GM23338 (cell line): ENCODE measurements at regions not wholly inside any gene's neighbourhood (a gene's known extent, or its start where the extent isn't known, plus 50 kb on each side); places are given as distances from the start of the nearest gene placed in this dataset.
A peak's percentile ranks its signal among the peaks of the same experiment; 100 is the strongest.

Experiments
- ATAC-seq: fragments of 200-7000 bp; cut with Tn5 transposase; 3 replicates; pipeline ENCODE4 v1.9.1; 2020
- DNase-seq: peaks from one replicate; pipeline ENCODE4 v3.0.0-alpha.2; 2015; ENCODE audit warnings: low spot score
- H2AFZ ChIP-seq: fragments of 200-600 bp; sonication (generic); 2 replicates; pipeline ENCODE4 v1.8.0; 2016; ENCODE audit warnings: antibody characterized with exemption, mild to moderate bottlenecking, moderate library complexity
- H3F3A ChIP-seq: fragments of 200-600 bp; sonication (generic); replicated peaks from 2 replicates; pipeline ENCODE4 v1.8.0; 2017; ENCODE audit warnings: antibody characterized with exemption, mixed run types, low read depth
- H3K27ac ChIP-seq: fragments of 200-600 bp; sonication (generic); 2 replicates; pipeline ENCODE4 v1.6.1; 2016; ENCODE audit warnings: low read depth
- H3K27me3 ChIP-seq: fragments of 200-600 bp; sonication (generic); 2 replicates; pipeline ENCODE4 v1.8.0; 2016; ENCODE audit warnings: mild to moderate bottlenecking, mixed run types, moderate library complexity; ENCODE audit not compliant: insufficient read depth
- H3K36me3 ChIP-seq: fragments of 200-600 bp; sonication (generic); 2 replicates; pipeline ENCODE4 v1.8.0; 2016; ENCODE audit warnings: mild to moderate bottlenecking; ENCODE audit not compliant: insufficient read depth
- H3K4me1 ChIP-seq: fragments of 200-600 bp; sonication (generic); 2 replicates; pipeline ENCODE4 v1.8.0; 2016; ENCODE audit warnings: mild to moderate bottlenecking, moderate library complexity; ENCODE audit not compliant: insufficient read depth
- H3K4me2 ChIP-seq: fragments of 200-600 bp; sonication (generic); 2 replicates; pipeline ENCODE4 v1.7.1; 2017; ENCODE audit warnings: mixed run types
- H3K4me3 ChIP-seq: fragments of 200-600 bp; sonication (generic); 2 replicates; pipeline ENCODE4 v1.6.1; 2016; ENCODE audit warnings: mixed run types
- H3K79me2 ChIP-seq: fragments of 200-600 bp; sonication (generic); replicated peaks from 2 replicates; pipeline ENCODE4 v1.8.0; 2017; ENCODE audit warnings: mild to moderate bottlenecking; ENCODE audit not compliant: insufficient read depth
- H3K9me2 ChIP-seq: fragments of 200-600 bp; sonication (generic); 2 replicates; pipeline ENCODE4 v1.8.0; 2017; ENCODE audit not compliant: insufficient read depth
- H4K20me1 ChIP-seq: fragments of 200-600 bp; sonication (generic); replicated peaks from 2 replicates; pipeline ENCODE4 v1.8.0; 2017; ENCODE audit warnings: mild to moderate bottlenecking; ENCODE audit not compliant: insufficient read depth
- H3K27ac Mint-ChIP-seq: 2 replicates; pipeline ENCODE4 v1.8.0; 2020; ENCODE audit warnings: inconsistent platforms, mild to moderate bottlenecking, moderate library complexity, mixed read lengths
- H3K27me3 Mint-ChIP-seq: 3 replicates; pipeline ENCODE4 v1.8.0; 2022; ENCODE audit warnings: low read depth, mild to moderate bottlenecking, moderate library complexity, mixed read lengths, inconsistent platforms; ENCODE audit not compliant: insufficient read depth, poor library complexity
- H3K36me3 Mint-ChIP-seq: 3 replicates; pipeline ENCODE4 v1.8.0; 2021; ENCODE audit warnings: low read depth, mild to moderate bottlenecking, inconsistent platforms, moderate library complexity, mixed read lengths
- H3K4me1 Mint-ChIP-seq: 3 replicates; pipeline ENCODE4 v1.8.0; 2020; ENCODE audit warnings: mild to moderate bottlenecking, inconsistent platforms, mixed read lengths
- H3K4me3 Mint-ChIP-seq: 3 replicates; pipeline ENCODE4 v1.8.0; 2021; ENCODE audit warnings: moderate library complexity, mild to moderate bottlenecking, inconsistent platforms, mixed read lengths
- H3K9me3 Mint-ChIP-seq: 3 replicates; pipeline ENCODE4 v1.8.0; 2020; ENCODE audit warnings: moderate library complexity, mild to moderate bottlenecking, inconsistent platforms, mixed read lengths
- CREB1 ChIP-seq: fragments of 250-450 bp; sonication (Bioruptor Pico); IDR thresholded peaks from 2 replicates; pipeline ENCODE4 v1.5.0; 2020; ENCODE audit warnings: low read depth, mild to moderate bottlenecking, moderate library complexity
- CTCF ChIP-seq, 2 experiments: fragments of 200-600 bp in 1 of 2; sonication (generic) in 1 of 2; conservative IDR thresholded peaks; 2 replicates each; pipeline versions ENCODE4 v1.5.1 to v1.6.1; 2016 to 2017; ENCODE audit warnings: antibody characterized with exemption in 2 of 2, low read depth in 2 of 2, mild to moderate bottlenecking in 2 of 2, moderate library complexity in 1 of 2
- EZH2 ChIP-seq: fragments of 200-600 bp; sonication (generic); IDR thresholded peaks from one replicate; pipeline ENCODE4 v1.8.0; 2017; ENCODE audit warnings: antibody characterized with exemption, mild to moderate bottlenecking, low read depth; ENCODE audit not compliant: unreplicated experiment
- EZH2phosphoT487 ChIP-seq: fragments of 200-600 bp; sonication (generic); IDR thresholded peaks from one replicate; pipeline ENCODE4 v1.8.1; 2018; ENCODE audit warnings: antibody characterized with exemption; ENCODE audit not compliant: unreplicated experiment
- JUNB ChIP-seq: IDR thresholded peaks from one replicate; pipeline ENCODE4 v1.6.1; 2016; ENCODE audit warnings: antibody characterized with exemption; ENCODE audit not compliant: unreplicated experiment
- NANOG ChIP-seq: IDR thresholded peaks from 2 replicates; pipeline ENCODE4 v1.6.1; 2016; ENCODE audit warnings: antibody characterized with exemption, borderline replicate concordance
- POLR2AphosphoS5 ChIP-seq: IDR thresholded peaks from 2 replicates; pipeline ENCODE4 v1.6.1; 2016; ENCODE audit warnings: antibody characterized with exemption, low read depth
- ZNF114 ChIP-seq: fragments of 250-450 bp; sonication (Bioruptor Pico); IDR thresholded peaks from 2 replicates; pipeline ENCODE4 v1.5.0; 2020; ENCODE audit warnings: mild to moderate bottlenecking, moderate library complexity
- ZNF331 ChIP-seq: fragments of 250-450 bp; sonication (Bioruptor Pico); IDR thresholded peaks from 2 replicates; pipeline ENCODE4 v1.5.0; 2020; ENCODE audit warnings: low read depth, mild to moderate bottlenecking, moderate library complexity
- ZNF462 ChIP-seq: fragments of 250-450 bp; sonication (Bioruptor Pico); IDR thresholded peaks from 2 replicates; pipeline ENCODE4 v1.5.0; 2020; ENCODE audit warnings: mild to moderate bottlenecking, moderate library complexity

GRCh38 chr21:41681939-41682718, 84.7 kb downstream of the RIPK4 start (continued):
- TF ChIP-seq ZNF462, result no peak
- TF ChIP-seq JUNB, result no peak
- no peak for TF ChIP-seq ZNF331

GRCh38 chr21:41681348-41681801, 85.5 kb downstream of the RIPK4 start:
- Mint-ChIP-seq H3K4me1 (peaks cover 33% of the 10 kb centered on the region), H3K27me3 (peaks cover 4% of the 10 kb centered on the region), H3K4me3 (no peak overlapping the region), H3K9me3 (no peaks in the 10 kb centered on the region; the same call in 1 of the 3 replicates), H3K27ac (no peak overlapping the region; the same call in 1 of the 2 replicates), H3K36me3 (no peaks in the 10 kb centered on the region)
- Histone ChIP-seq H3K27me3 (no peaks in the 10 kb centered on the region), H3K9me2 (no peaks in the 10 kb centered on the region), H4K20me1 (no peaks in the 10 kb centered on the region), H3K79me2 (no peaks in the 10 kb centered on the region), H2AFZ (peak overlapping the region; percentile 43; the same call in 1 of the 2 replicates), H3F3A (no peaks in the 10 kb centered on the region), H3K27ac (no peak overlapping the region), H3K4me2 (no peak overlapping the region), H3K4me3 (no peak overlapping the region), H3K36me3 (no peaks in the 10 kb centered on the region), H3K4me1 (peaks cover 14% of the 10 kb centered on the region; the same call in 1 of the 2 replicates)
- ATAC-seq (no peak), DNase-seq (no peak)
- TF ChIP-seq CTCF (conservative IDR thresholded peaks at IDR 0.05; ENCODE audit: low read depth in 2 of 2) (no peak), ZNF114 (CRISPR knock-in tag) (no peak), NANOG (no peak), EZH2 (no peak), EZH2phosphoT487 (no peak), POLR2AphosphoS5 (no peak), CREB1 (no peak), ZNF331 (no peak)
